Smooth muscle cell (in vitro differentiated cells): ENCODE measurements at regions not wholly inside any gene's neighbourhood (a gene's known extent, or its start where the extent isn't known, plus 50 kb on each side); places are given as distances from the start of the nearest gene placed in this dataset.
"Not testable (repeated sequence)": the region's sequence is repeated elsewhere in the genome, so short reads cannot be mapped to it uniquely, and the experiment has no call there.

ENCODE experiments used
- DNase-seq: peaks from one replicate; lab custom pipeline; 2025; ENCODE audit not compliant: unreplicated experiment; lab: John Stamatoyannopoulos, UW
- H2AFZ ChIP-seq: fragments of 200-600 bp; sonication (generic); 2 replicates; pipeline ENCODE4 v1.6.0; 2016; ENCODE audit warnings: antibody characterized with exemption, low read depth, mild to moderate bottlenecking
- H3F3A ChIP-seq: fragments of 200-600 bp; sonication (generic); 2 replicates; pipeline ENCODE4 v1.6.0; 2017; ENCODE audit warnings: antibody characterized with exemption, low read depth
- H3K27ac ChIP-seq: fragments of 200-600 bp; sonication (generic); 2 replicates; pipeline ENCODE4 v1.5.1; 2016; ENCODE audit warnings: low read depth, mild to moderate bottlenecking
- H3K27me3 ChIP-seq: fragments of 200-600 bp; sonication (generic); 2 replicates; pipeline ENCODE4 v1.6.1; 2016; ENCODE audit warnings: low read depth, mild to moderate bottlenecking
- H3K36me3 ChIP-seq: fragments of 200-600 bp; sonication (generic); 2 replicates; pipeline ENCODE4 v1.5.1; 2016; ENCODE audit warnings: low read depth
- H3K4me1 ChIP-seq: fragments of 200-600 bp; sonication (generic); 2 replicates; pipeline ENCODE4 v1.5.1; 2016; ENCODE audit warnings: low read depth
- H3K4me2 ChIP-seq: fragments of 200-600 bp; sonication (generic); 2 replicates; pipeline ENCODE4 v1.6.0; 2016; ENCODE audit warnings: mild to moderate bottlenecking
- H3K4me3 ChIP-seq: fragments of 200-600 bp; sonication (generic); 2 replicates; pipeline ENCODE4 v1.5.1; 2016; ENCODE audit warnings: mild to moderate bottlenecking
- H3K79me2 ChIP-seq: fragments of 200-600 bp; sonication (generic); 2 replicates; pipeline ENCODE4 v1.6.0; 2016; ENCODE audit warnings: low read depth, mild to moderate bottlenecking
- H3K9ac ChIP-seq: fragments of 200-600 bp; sonication (generic); 2 replicates; pipeline ENCODE4 v1.6.0; 2016; ENCODE audit warnings: low read depth
- H3K9me3 ChIP-seq: fragments of 200-600 bp; sonication (generic); replicated peaks from 2 replicates; pipeline ENCODE4 v1.5.1; 2016; ENCODE audit warnings: low read depth
- H4K20me1 ChIP-seq: fragments of 200-600 bp; sonication (generic); 2 replicates; pipeline ENCODE4 v1.6.0; 2016; ENCODE audit warnings: low read depth
- CTCF ChIP-seq: fragments of 200-600 bp; sonication (generic); IDR thresholded peaks from 2 replicates; pipeline ENCODE4 v1.5.1; 2017; ENCODE audit warnings: borderline replicate concordance, mild to moderate bottlenecking, antibody characterized with exemption; ENCODE audit not compliant: insufficient read depth, poor library complexity, severe bottlenecking
- WGBS: methylation state at CpG from one replicate; pipeline ENCODE4 v1.1.7; 2016; ENCODE audit warnings: low lambda C conversion rate; 5-methylcytosine and 5-hydroxymethylcytosine counted together

GRCh38 chr10:33596422-33596821, 262.0 kb upstream of the NRP1 start:
- Histone ChIP-seq H3K27me3 (no peaks in the 10 kb centered on the region), H3K27ac (no peak overlapping the region)
- 73% methylated on average over 6 of the region's 6 CpGs for WGBS

GRCh38 chr10:33594475-33594874, 260.0 kb upstream of the NRP1 start:
- Histone ChIP-seq H3K27ac (no peak overlapping the region), H3K27me3 (no peaks in the 10 kb centered on the region), H4K20me1 (no peaks in the 10 kb centered on the region), H3K4me2 (no peak overlapping the region), H2AFZ (no peak overlapping the region), H3K9ac (no peak overlapping the region), H3K4me1 (no peaks in the 10 kb centered on the region), H3K36me3 (no peaks in the 10 kb centered on the region), H3K4me3 (no peak overlapping the region), H3K9me3 (no peaks in the 10 kb centered on the region), H3K79me2 (no peaks in the 10 kb centered on the region), H3F3A (no peaks in the 10 kb centered on the region)
- WGBS, result 92% methylated on average over 8 of the region's 8 CpGs
- no peak for DNase-seq
- TF ChIP-seq CTCF, result no peak

More at GRCh38 chr10:33596422-33596821, 262.0 kb upstream of the NRP1 start:
- Histone ChIP-seq H3K4me1 (no peaks in the 10 kb centered on the region), H3F3A (no peaks in the 10 kb centered on the region), H3K4me3 (no peak overlapping the region), H2AFZ (no peak overlapping the region), H3K4me2 (no peak overlapping the region), H3K79me2 (no peaks in the 10 kb centered on the region), H4K20me1 (no peaks in the 10 kb centered on the region), H3K9me3 (no peaks in the 10 kb centered on the region), H3K9ac (no peak overlapping the region), H3K36me3 (no peaks in the 10 kb centered on the region)
- no peak for TF ChIP-seq CTCF
- DNase-seq, result no peak

- no peaks in the 10 kb centered on the region for H4K20me1 ChIP-seq
- 86% methylated on average over 5 of the region's 5 CpGs for WGBS
- H3K4me2 ChIP-seq, result no peak overlapping the region
- H3K9me3 ChIP-seq, result no peaks in the 10 kb centered on the region
- H3K9ac ChIP-seq, result no peak overlapping the region
- H3K79me2 ChIP-seq, result no peaks in the 10 kb centered on the region
- no peak overlapping the region for H3K27ac ChIP-seq
- no peak overlapping the region for H2AFZ ChIP-seq
- no peaks in the 10 kb centered on the region for H3K36me3 ChIP-seq
- H3F3A ChIP-seq, result no peaks in the 10 kb centered on the region
- H3K4me3 ChIP-seq, result no peak overlapping the region
- no peak for DNase-seq
- no peak for TF ChIP-seq CTCF
- no peaks in the 10 kb centered on the region for H3K27me3 ChIP-seq
- H3K4me1 ChIP-seq, result no peaks in the 10 kb centered on the region
Measured at GRCh38 chr10:33588974-33589600, 254.6 kb upstream of the NRP1 start.

- H3K4me3 ChIP-seq, H3K9ac ChIP-seq, H3K4me1 ChIP-seq, H3K9me3 ChIP-seq, H3K27me3 ChIP-seq, DNase-seq, H3K79me2 ChIP-seq, H3K27ac ChIP-seq, H3K36me3 ChIP-seq, H3K4me2 ChIP-seq, H3F3A ChIP-seq, H4K20me1 ChIP-seq, H2AFZ ChIP-seq: not testable (repeated sequence)
- 68% methylated on average over 3 of the region's 3 CpGs for WGBS
Measured at GRCh38 chr10:33584596-33584995, 250.1 kb upstream of the NRP1 start.
